SK-N-SH treated with all-trans-retinoic acid at 6 μM for 48 hours (cell line): ENCODE measurements at regions not wholly inside any gene's neighbourhood (a gene's known extent, or its start where the extent isn't known, plus 50 kb on each side); places are given as distances from the start of the nearest gene placed in this dataset.

ENCODE experiments used
- ATAC-seq: fragments of 200-7000 bp; cut with Tn5 transposase; 3 replicates; pipeline ENCODE4 v1.9.1; 2020; ENCODE audit warnings: mild to moderate bottlenecking, moderate library complexity
- ARNTL ChIP-seq: fragments of 450-650 bp; formaldehyde crosslinking; IDR thresholded peaks from 2 replicates; pipeline ENCODE4 v1.5.0; 2020; ENCODE audit warnings: low read depth, mild to moderate bottlenecking, moderate library complexity, borderline replicate concordance
- BACH2 ChIP-seq: fragments of 250-450 bp; sonication (Bioruptor Pico); IDR thresholded peaks from 2 replicates; pipeline ENCODE4 v1.9.0; 2021; ENCODE audit warnings: mild to moderate bottlenecking, borderline replicate concordance
- CSDC2 ChIP-seq: fragments of 250-450 bp; sonication (Bioruptor Pico); IDR thresholded peaks from 2 replicates; pipeline ENCODE4 v1.5.0; 2020; ENCODE audit warnings: mild to moderate bottlenecking, moderate library complexity
- ESRRG ChIP-seq: fragments of 250-450 bp; sonication (Bioruptor Pico); IDR thresholded peaks from 2 replicates; pipeline ENCODE4 v1.6.1; 2021; ENCODE audit warnings: mild to moderate bottlenecking
- GLIS3 ChIP-seq: fragments of 250-450 bp; sonication (Bioruptor Pico); IDR thresholded peaks from 2 replicates; pipeline ENCODE4 v1.5.0; 2020; ENCODE audit warnings: mild to moderate bottlenecking, moderate library complexity
- ISL1 ChIP-seq: fragments of 250-450 bp; sonication (Bioruptor Pico); IDR thresholded peaks from 2 replicates; pipeline ENCODE4 v2.1.2; 2022; ENCODE audit warnings: mild to moderate bottlenecking, moderate library complexity
- OSR1 ChIP-seq: fragments of 250-450 bp; sonication (Bioruptor Pico); IDR thresholded peaks from 2 replicates; pipeline ENCODE4 v1.8.0; 2022; ENCODE audit warnings: moderate library complexity, mild to moderate bottlenecking, inconsistent platforms
- RARB ChIP-seq: fragments of 250-450 bp; sonication (Bioruptor Pico); IDR thresholded peaks from 2 replicates; pipeline ENCODE4 v1.8.0; 2021; ENCODE audit warnings: mild to moderate bottlenecking, moderate library complexity
- SNAI2 ChIP-seq: fragments of 250-450 bp; sonication (Bioruptor Pico); IDR thresholded peaks from 2 replicates; pipeline ENCODE4 v1.5.0; 2020; ENCODE audit warnings: mild to moderate bottlenecking, moderate library complexity
- TOX ChIP-seq: fragments of 250-450 bp; sonication (Bioruptor Pico); IDR thresholded peaks from 2 replicates; pipeline ENCODE4 v1.8.0; 2021; ENCODE audit warnings: mild to moderate bottlenecking, moderate library complexity, borderline replicate concordance
- TSHZ2 ChIP-seq: fragments of 250-450 bp; sonication (Bioruptor Pico); IDR thresholded peaks from 2 replicates; pipeline ENCODE4 v1.5.0; 2020; ENCODE audit warnings: mild to moderate bottlenecking, moderate library complexity
- ZC3H10 ChIP-seq: fragments of 250-450 bp; sonication (Bioruptor Pico); IDR thresholded peaks from 2 replicates; pipeline ENCODE4 v1.5.1; 2021; ENCODE audit warnings: mild to moderate bottlenecking, moderate library complexity
- ZFP3 ChIP-seq: fragments of 250-450 bp; sonication (Bioruptor Pico); IDR thresholded peaks from 2 replicates; pipeline ENCODE4 v1.5.0; 2020; ENCODE audit warnings: mild to moderate bottlenecking, moderate library complexity
- ZFP30 ChIP-seq: fragments of 450-650 bp; formaldehyde crosslinking; IDR thresholded peaks from 2 replicates; pipeline ENCODE4 v1.5.0; 2022; ENCODE audit warnings: mild to moderate bottlenecking, moderate library complexity
- TF ChIP-seq, protein P1 (sequence below): fragments of 250-450 bp; sonication (Bioruptor Pico); IDR thresholded peaks from 2 replicates; pipeline ENCODE4 v1.8.0; 2020; ENCODE audit warnings: mild to moderate bottlenecking, moderate library complexity, borderline replicate concordance
- TF ChIP-seq, protein P2 (sequence below): fragments of 250-450 bp; sonication (Bioruptor Pico); IDR thresholded peaks from 2 replicates; pipeline ENCODE4 v1.8.0; 2021; ENCODE audit warnings: low read depth, mild to moderate bottlenecking, moderate library complexity, borderline replicate concordance
- TF ChIP-seq, protein P3 (sequence below): fragments of 250-450 bp; sonication (Bioruptor Pico); IDR thresholded peaks from 2 replicates; pipeline ENCODE4 v1.5.1; 2021; ENCODE audit warnings: mild to moderate bottlenecking, moderate library complexity
- TF ChIP-seq, protein P4 (sequence below): fragments of 250-450 bp; sonication (Bioruptor Pico); IDR thresholded peaks from 2 replicates; pipeline ENCODE4 v1.5.1; 2020; ENCODE audit warnings: low read depth, mild to moderate bottlenecking, moderate library complexity

GRCh38 chr20:21027569-21027968 lies 78.6 kb downstream of the LINC00237 start (continued):
- TF ChIP-seq, protein P1, sequence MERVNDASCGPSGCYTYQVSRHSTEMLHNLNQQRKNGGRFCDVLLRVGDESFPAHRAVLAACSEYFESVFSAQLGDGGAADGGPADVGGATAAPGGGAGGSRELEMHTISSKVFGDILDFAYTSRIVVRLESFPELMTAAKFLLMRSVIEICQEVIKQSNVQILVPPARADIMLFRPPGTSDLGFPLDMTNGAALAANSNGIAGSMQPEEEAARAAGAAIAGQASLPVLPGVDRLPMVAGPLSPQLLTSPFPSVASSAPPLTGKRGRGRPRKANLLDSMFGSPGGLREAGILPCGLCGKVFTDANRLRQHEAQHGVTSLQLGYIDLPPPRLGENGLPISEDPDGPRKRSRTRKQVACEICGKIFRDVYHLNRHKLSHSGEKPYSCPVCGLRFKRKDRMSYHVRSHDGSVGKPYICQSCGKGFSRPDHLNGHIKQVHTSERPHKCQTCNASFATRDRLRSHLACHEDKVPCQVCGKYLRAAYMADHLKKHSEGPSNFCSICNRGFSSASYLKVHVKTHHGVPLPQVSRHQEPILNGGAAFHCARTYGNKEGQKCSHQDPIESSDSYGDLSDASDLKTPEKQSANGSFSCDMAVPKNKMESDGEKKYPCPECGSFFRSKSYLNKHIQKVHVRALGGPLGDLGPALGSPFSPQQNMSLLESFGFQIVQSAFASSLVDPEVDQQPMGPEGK (CRISPR knock-in tag): no peak
- TF ChIP-seq, protein P2, sequence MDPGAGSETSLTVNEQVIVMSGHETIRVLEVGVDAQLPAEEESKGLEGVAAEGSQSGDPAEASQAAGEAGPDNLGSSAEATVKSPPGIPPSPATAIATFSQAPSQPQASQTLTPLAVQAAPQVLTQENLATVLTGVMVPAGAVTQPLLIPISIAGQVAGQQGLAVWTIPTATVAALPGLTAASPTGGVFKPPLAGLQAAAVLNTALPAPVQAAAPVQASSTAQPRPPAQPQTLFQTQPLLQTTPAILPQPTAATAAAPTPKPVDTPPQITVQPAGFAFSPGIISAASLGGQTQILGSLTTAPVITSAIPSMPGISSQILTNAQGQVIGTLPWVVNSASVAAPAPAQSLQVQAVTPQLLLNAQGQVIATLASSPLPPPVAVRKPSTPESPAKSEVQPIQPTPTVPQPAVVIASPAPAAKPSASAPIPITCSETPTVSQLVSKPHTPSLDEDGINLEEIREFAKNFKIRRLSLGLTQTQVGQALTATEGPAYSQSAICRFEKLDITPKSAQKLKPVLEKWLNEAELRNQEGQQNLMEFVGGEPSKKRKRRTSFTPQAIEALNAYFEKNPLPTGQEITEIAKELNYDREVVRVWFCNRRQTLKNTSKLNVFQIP: no peak
- TF ChIP-seq GLIS3 (CRISPR knock-in tag) (no peak), SNAI2 (no peak), ZC3H10 (CRISPR knock-in tag) (no peak), ISL1 (no peak)
- TF ChIP-seq, protein P3, sequence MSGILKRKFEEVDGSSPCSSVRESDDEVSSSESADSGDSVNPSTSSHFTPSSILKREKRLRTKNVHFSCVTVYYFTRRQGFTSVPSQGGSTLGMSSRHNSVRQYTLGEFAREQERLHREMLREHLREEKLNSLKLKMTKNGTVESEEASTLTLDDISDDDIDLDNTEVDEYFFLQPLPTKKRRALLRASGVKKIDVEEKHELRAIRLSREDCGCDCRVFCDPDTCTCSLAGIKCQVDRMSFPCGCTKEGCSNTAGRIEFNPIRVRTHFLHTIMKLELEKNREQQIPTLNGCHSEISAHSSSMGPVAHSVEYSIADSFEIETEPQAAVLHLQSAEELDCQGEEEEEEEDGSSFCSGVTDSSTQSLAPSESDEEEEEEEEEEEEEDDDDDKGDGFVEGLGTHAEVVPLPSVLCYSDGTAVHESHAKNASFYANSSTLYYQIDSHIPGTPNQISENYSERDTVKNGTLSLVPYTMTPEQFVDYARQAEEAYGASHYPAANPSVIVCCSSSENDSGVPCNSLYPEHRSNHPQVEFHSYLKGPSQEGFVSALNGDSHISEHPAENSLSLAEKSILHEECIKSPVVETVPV: no peak

DNA sequence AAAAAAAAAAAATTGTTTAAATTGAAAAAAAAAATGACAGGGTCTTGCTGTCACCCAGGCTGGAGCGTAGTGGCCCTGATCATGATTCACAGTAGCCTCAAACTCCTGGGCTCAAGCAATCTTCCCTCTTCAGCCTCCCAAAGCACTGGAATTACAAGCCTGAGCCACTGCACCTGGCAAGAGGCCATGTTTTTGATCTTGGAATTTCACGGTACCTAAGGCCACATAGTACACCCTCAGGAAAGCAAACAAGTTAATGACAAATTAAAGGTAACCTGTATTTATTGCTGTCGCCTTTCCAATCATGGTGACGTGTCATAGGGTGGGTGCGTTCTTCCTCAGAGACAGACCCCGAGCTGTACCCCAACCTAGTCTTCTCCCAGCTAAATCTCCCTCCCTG lies 79.2 kb downstream of the LINC00237 start:
- no peak for TF ChIP-seq SNAI2
- TF ChIP-seq TOX (CRISPR knock-in tag): no peak
- no peak for TF ChIP-seq CSDC2
- TF ChIP-seq RARB (CRISPR knock-in tag): no peak
- no peak for TF ChIP-seq ZFP3 (CRISPR knock-in tag)
- TF ChIP-seq ZFP30: no peak
- TF ChIP-seq ZC3H10 (CRISPR knock-in tag): no peak
- TF ChIP-seq OSR1 (CRISPR knock-in tag): no peak
- TF ChIP-seq, protein P4, sequence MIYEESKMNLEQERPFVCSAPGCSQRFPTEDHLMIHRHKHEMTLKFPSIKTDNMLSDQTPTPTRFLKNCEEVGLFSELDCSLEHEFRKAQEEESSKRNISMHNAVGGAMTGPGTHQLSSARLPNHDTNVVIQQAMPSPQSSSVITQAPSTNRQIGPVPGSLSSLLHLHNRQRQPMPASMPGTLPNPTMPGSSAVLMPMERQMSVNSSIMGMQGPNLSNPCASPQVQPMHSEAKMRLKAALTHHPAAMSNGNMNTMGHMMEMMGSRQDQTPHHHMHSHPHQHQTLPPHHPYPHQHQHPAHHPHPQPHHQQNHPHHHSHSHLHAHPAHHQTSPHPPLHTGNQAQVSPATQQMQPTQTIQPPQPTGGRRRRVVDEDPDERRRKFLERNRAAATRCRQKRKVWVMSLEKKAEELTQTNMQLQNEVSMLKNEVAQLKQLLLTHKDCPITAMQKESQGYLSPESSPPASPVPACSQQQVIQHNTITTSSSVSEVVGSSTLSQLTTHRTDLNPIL: no peak
- TF ChIP-seq, protein P3: no peak
- no peak for TF ChIP-seq BACH2 (CRISPR knock-in tag)
- TF ChIP-seq, protein P1 (CRISPR knock-in tag): no peak
- TF ChIP-seq ISL1: no peak
- TF ChIP-seq TSHZ2: no peak
- TF ChIP-seq ESRRG: no peak
- TF ChIP-seq, all 23 proteins: peak for 0
- no peak for ATAC-seq

- no peak for ATAC-seq
- TF ChIP-seq, protein P4: no peak
- TF ChIP-seq ARNTL (CRISPR knock-in tag) (no peak), ISL1 (no peak), CSDC2 (no peak), GLIS3 (CRISPR knock-in tag) (no peak), TSHZ2 (no peak), OSR1 (CRISPR knock-in tag) (no peak)
- TF ChIP-seq, protein P3: no peak
These were observed 81.7 kb downstream of the LINC00237 start for GRCh38 chr20:21024420-21024819.
